Lower leg skin (tissue), 4 donors: ENCODE measurements at regions not wholly inside any gene's neighbourhood (a gene's known extent, or its start where the extent isn't known, plus 50 kb on each side); places are given as distances from the start of the nearest gene placed in this dataset.

Experiments
- DNase-seq, 2 donors: peaks; one replicate each; pipeline ENCODE4 v3.0.0-alpha.2; 2019; ENCODE audit warnings: low spot score in 2 of 2
- H3K4me3 ChIP-seq: fragments of 200-600 bp; sonication (generic); 2 replicates; pipeline ENCODE4 v1.5.1; 2017; ENCODE audit warnings: mild to moderate bottlenecking, low read depth; ENCODE audit not compliant: poor library complexity, severe bottlenecking
- CTCF ChIP-seq, 3 donors: fragments of 450-650 bp; IDR thresholded peaks; one replicate each; pipeline ENCODE4 v1.5.1; 2016; ENCODE audit warnings: antibody characterized with exemption in 3 of 3, mild to moderate bottlenecking in 3 of 3, moderate library complexity in 2 of 3
- POLR2A ChIP-seq, 2 donors: fragments of 450-650 bp; IDR thresholded peaks; one replicate each; pipeline ENCODE4 v1.6.1; 2016 to 2017; ENCODE audit warnings: antibody characterized with exemption in 2 of 2, mild to moderate bottlenecking in 1 of 2, moderate library complexity in 1 of 2
- WGBS, 2 donors: methylation state at CpG; one replicate each; pipeline ENCODE4 v1.1.5; 2018; 5-methylcytosine and 5-hydroxymethylcytosine counted together
- intact Hi-C: fragments of 100-400 bp; cut with DNase I; formaldehyde crosslinking; loops from one replicate; pipeline ENCODE4 v1.15.0; 2023; ENCODE audit warnings: low total_unique reads

GRCh38 chr2:30362468-30363081 is 84.5 kb upstream of the LCLAT1 start:
- intact Hi-C loops = no loop called here
- 34 to 38% methylated on average over 4 of the region's 4 CpGs for WGBS, 2 donors
- no peak for TF ChIP-seq POLR2A (IDR thresholded peaks at IDR 0.05)
- TF ChIP-seq CTCF (IDR thresholded peaks at IDR 0.05) = no peak
- DNase-seq = peak in 1 of 2 donors; percentile 39
- H3K4me3 ChIP-seq = no peak overlapping the region

- WGBS, 2 donors = 91 to 94% methylated on average over 3 of the region's 3 CpGs
- intact Hi-C loops = no loop called here
- no peak overlapping the region for H3K4me3 ChIP-seq
- TF ChIP-seq POLR2A (IDR thresholded peaks at IDR 0.05) (no peak), CTCF (IDR thresholded peaks at IDR 0.05) (no peak)
- DNase-seq = no peak
These were observed 83.6 kb upstream of the LCLAT1 start for GRCh38 chr2:30363406-30363805.

- no peak for TF ChIP-seq CTCF (IDR thresholded peaks at IDR 0.05)
- no peak for TF ChIP-seq POLR2A (IDR thresholded peaks at IDR 0.05)
- WGBS, 2 donors = 92 to 95% methylated on average over 10 of the region's 10 CpGs
- no peak overlapping the region for H3K4me3 ChIP-seq
- intact Hi-C loops = no loop called here
- no peak for DNase-seq
These were observed 81.8 kb upstream of the LCLAT1 start for GRCh38 chr2:30365201-30365600.

GRCh38 chr2:30366199-30366691 is 80.8 kb upstream of the LCLAT1 start:
- WGBS, 2 donors = 70 to 79% methylated on average over 10 of the region's 10 CpGs
- intact Hi-C loops = no loop called here
- peak in 1 of 2 donors; percentile 62 for DNase-seq
- no peak for TF ChIP-seq CTCF (IDR thresholded peaks at IDR 0.05)
- no peak for TF ChIP-seq POLR2A (IDR thresholded peaks at IDR 0.05)
- no peak overlapping the region for H3K4me3 ChIP-seq

- 86 to 89% methylated on average over 9 of the region's 9 CpGs for WGBS, 2 donors
- no peak overlapping the region for H3K4me3 ChIP-seq
- intact Hi-C loops = no loop called here
- no peak for TF ChIP-seq POLR2A (IDR thresholded peaks at IDR 0.05)
- no peak for TF ChIP-seq CTCF (IDR thresholded peaks at IDR 0.05)
- DNase-seq = no peak
These were observed 79.6 kb upstream of the LCLAT1 start for GRCh38 chr2:30367232-30368070.
